ENCODE measurements at regions not wholly inside any gene's neighbourhood (a gene's known extent, or its start where the extent isn't known, plus 50 kb on each side); places are given as distances from the start of the nearest gene placed in this dataset.

GRCh38 chr14:104361101-104361591 is 218.4 kb upstream of the C14orf180 start:
- TF ChIP-seq CTCF (IDR thresholded peaks at IDR 0.05) (no peak), POLR2A (IDR thresholded peaks at IDR 0.05) (no peak)
